Keratinocyte (primary cell): ENCODE measurements at regions not wholly inside any gene's neighbourhood (a gene's known extent, or its start where the extent isn't known, plus 50 kb on each side); places are given as distances from the start of the nearest gene placed in this dataset.

ENCODE experiments used
- DNase-seq: peaks from one replicate; pipeline ENCODE4 v3.0.0-alpha.2; 2011; ENCODE audit warnings: low read depth, missing footprints, low spot score
- FAIRE-seq: peaks from 2 replicates; lab custom pipeline; 2011; peaks lifted over from hg19 to GRCh38; lab: Jason Lieb, UNC
- H2AFZ ChIP-seq: 2 replicates; pipeline ENCODE4 v1.6.0; 2012; ENCODE audit warnings: low read length, control low read depth, inconsistent platforms; ENCODE audit not compliant: control insufficient read depth
- H3K27ac ChIP-seq: 2 replicates; pipeline ENCODE4 v1.5.1; 2011; ENCODE audit warnings: low read length; ENCODE audit not compliant: control insufficient read depth, insufficient read depth
- H3K27me3 ChIP-seq: 3 replicates; pipeline ENCODE4 v1.6.0; 2011; ENCODE audit warnings: low read length; ENCODE audit not compliant: control insufficient read depth, insufficient read depth; ENCODE audit errors: extremely low read depth
- H3K36me3 ChIP-seq, 2 experiments: 2 replicates in 1 of 2; 3 replicates in 1 of 2; pipeline ENCODE4 v1.5.1; 2011; ENCODE audit warnings: low read length in 2 of 2, mild to moderate bottlenecking in 1 of 2; ENCODE audit not compliant: control insufficient read depth in 2 of 2, insufficient read depth in 2 of 2; ENCODE audit errors: extremely low read depth in 1 of 2
- H3K4me1 ChIP-seq: 3 replicates; pipeline ENCODE4 v1.5.1; 2011; ENCODE audit warnings: low read length; ENCODE audit not compliant: control insufficient read depth, insufficient read depth; ENCODE audit errors: extremely low read depth
- H3K4me2 ChIP-seq: 3 replicates; pipeline ENCODE4 v1.6.0; 2011; ENCODE audit warnings: low read depth, low read length; ENCODE audit not compliant: control insufficient read depth, insufficient read depth; ENCODE audit errors: extremely low read depth
- H3K4me3 ChIP-seq, 3 experiments: fragments of 200-600 bp in 1 of 3; sonication (generic) in 1 of 3; 2 replicates in 2 of 3; 3 replicates in 1 of 3; pipeline ENCODE4 v1.5.1; 2011 to 2016; ENCODE audit warnings: low read length in 3 of 3, mild to moderate bottlenecking in 3 of 3, control low read depth in 2 of 3, inconsistent platforms in 1 of 3, low read depth in 1 of 3, mixed read lengths in 1 of 3, mixed run types in 1 of 3, moderate library complexity in 1 of 3; ENCODE audit not compliant: control insufficient read depth in 2 of 3, insufficient read depth in 2 of 3; ENCODE audit errors: extremely low read depth in 1 of 3
- H3K79me2 ChIP-seq: 2 replicates; pipeline ENCODE4 v1.6.0; 2012; ENCODE audit warnings: low read length; ENCODE audit not compliant: control insufficient read depth, insufficient read depth
- H3K9ac ChIP-seq: 3 replicates; pipeline ENCODE4 v1.6.0; 2011; ENCODE audit warnings: low read length; ENCODE audit not compliant: control insufficient read depth, insufficient read depth; ENCODE audit errors: extremely low read depth
- H3K9me1 ChIP-seq: 3 replicates; pipeline ENCODE4 v1.6.0; 2011; ENCODE audit warnings: low read length; ENCODE audit not compliant: control insufficient read depth, insufficient read depth; ENCODE audit errors: extremely low read depth
- H3K9me3 ChIP-seq: 2 replicates; pipeline ENCODE4 v1.5.1; 2012; ENCODE audit warnings: low read depth, low read length; ENCODE audit not compliant: control insufficient read depth
- H4K20me1 ChIP-seq: 3 replicates; pipeline ENCODE4 v1.6.0; 2011; ENCODE audit warnings: low read length; ENCODE audit not compliant: control insufficient read depth, insufficient read depth; ENCODE audit errors: extremely low read depth
- EZH2 ChIP-seq: IDR thresholded peaks from one replicate; pipeline ENCODE4 v1.6.1; 2012; ENCODE audit warnings: inconsistent platforms, mild to moderate bottlenecking, low read length, moderate library complexity
- dilution Hi-C: fragments of 300-500 bp; cut with MboI; formaldehyde crosslinking; loops from one replicate; pipeline ENCODE4 v1.7.0; 2020; ENCODE audit warnings: low sequenced_read_pairs; ENCODE audit not compliant: extremely low pct_ligation_motif_present
- TF ChIP-seq, protein P1 (sequence below), 3 experiments: IDR thresholded peaks in 1 of 3; conservative IDR thresholded peaks in 1 of 3; optimal IDR thresholded peaks in 1 of 3; 2 replicates in 2 of 3; 3 replicates in 1 of 3; pipeline versions ENCODE3 to v1.5.1; 2011; ENCODE audit warnings: low read length in 3 of 3, mild to moderate bottlenecking in 3 of 3, moderate library complexity in 2 of 3, control low read depth in 1 of 3, inconsistent platforms in 1 of 3; ENCODE audit not compliant: insufficient read depth in 2 of 3; ENCODE audit errors: extremely low read depth in 1 of 3

DNA sequence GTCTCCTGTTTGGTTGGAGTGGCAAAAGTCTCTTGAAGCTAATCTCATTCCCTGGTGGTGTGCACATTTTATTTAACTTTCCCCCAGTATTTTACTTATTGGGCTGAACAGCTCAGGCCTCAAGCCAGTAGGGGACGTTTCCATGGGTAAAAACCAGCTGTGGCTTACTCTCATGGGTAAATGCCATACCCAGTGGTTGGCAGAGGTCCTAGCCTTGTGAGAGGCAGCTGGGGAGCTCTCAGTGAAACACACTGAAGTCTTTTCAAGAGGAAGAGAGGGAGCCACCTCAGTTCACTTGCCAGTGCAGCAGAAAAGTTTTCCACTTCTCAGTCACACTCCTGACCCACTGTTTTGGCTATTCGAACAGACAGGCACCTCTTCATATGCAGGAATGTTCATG lies 1964.2 kb downstream of the ARAP2 start:
- no peaks in the 10 kb centered on the region for H3K9me1 ChIP-seq
- no peak overlapping the region for H3K9ac ChIP-seq
- no peaks in the 10 kb centered on the region for H3K79me2 ChIP-seq
- H3K4me1 ChIP-seq, result no peaks in the 10 kb centered on the region
- no peak overlapping the region for H2AFZ ChIP-seq
- H4K20me1 ChIP-seq, result no peaks in the 10 kb centered on the region
- no peak overlapping the region for H3K27ac ChIP-seq
- no peak for DNase-seq
- no peak for TF ChIP-seq EZH2
- TF ChIP-seq, protein P1, sequence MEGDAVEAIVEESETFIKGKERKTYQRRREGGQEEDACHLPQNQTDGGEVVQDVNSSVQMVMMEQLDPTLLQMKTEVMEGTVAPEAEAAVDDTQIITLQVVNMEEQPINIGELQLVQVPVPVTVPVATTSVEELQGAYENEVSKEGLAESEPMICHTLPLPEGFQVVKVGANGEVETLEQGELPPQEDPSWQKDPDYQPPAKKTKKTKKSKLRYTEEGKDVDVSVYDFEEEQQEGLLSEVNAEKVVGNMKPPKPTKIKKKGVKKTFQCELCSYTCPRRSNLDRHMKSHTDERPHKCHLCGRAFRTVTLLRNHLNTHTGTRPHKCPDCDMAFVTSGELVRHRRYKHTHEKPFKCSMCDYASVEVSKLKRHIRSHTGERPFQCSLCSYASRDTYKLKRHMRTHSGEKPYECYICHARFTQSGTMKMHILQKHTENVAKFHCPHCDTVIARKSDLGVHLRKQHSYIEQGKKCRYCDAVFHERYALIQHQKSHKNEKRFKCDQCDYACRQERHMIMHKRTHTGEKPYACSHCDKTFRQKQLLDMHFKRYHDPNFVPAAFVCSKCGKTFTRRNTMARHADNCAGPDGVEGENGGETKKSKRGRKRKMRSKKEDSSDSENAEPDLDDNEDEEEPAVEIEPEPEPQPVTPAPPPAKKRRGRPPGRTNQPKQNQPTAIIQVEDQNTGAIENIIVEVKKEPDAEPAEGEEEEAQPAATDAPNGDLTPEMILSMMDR (optimal IDR thresholded peaks at IDR 0.05 in 1 of 3, IDR thresholded peaks at IDR 0.05 in 1 of 3, conservative IDR thresholded peaks at IDR 0.05 in 1 of 3; ENCODE audit: extremely low read depth in 1 of 3, insufficient read depth in 2 of 3, low read length in 3 of 3), result no peak
- no peak for FAIRE-seq
- H3K36me3 ChIP-seq, result no peaks in the 10 kb centered on the region
- dilution Hi-C loops, result no loop called here
- H3K4me3 ChIP-seq, result no peak overlapping the region
- H3K27me3 ChIP-seq, result no peaks in the 10 kb centered on the region
- H3K4me2 ChIP-seq, result no peak overlapping the region
- H3K9me3 ChIP-seq, result no peaks in the 10 kb centered on the region

GRCh38 chr4:34281826-34282225 lies 1962.5 kb downstream of the ARAP2 start:
- H3K4me1 ChIP-seq, result no peaks in the 10 kb centered on the region
- H3K9ac ChIP-seq, result no peak overlapping the region
- TF ChIP-seq, protein P1 (optimal IDR thresholded peaks at IDR 0.05 in 1 of 3, IDR thresholded peaks at IDR 0.05 in 1 of 3, conservative IDR thresholded peaks at IDR 0.05 in 1 of 3; ENCODE audit: extremely low read depth in 1 of 3, insufficient read depth in 2 of 3, low read length in 3 of 3), result no peak
- H3K27ac ChIP-seq, result no peak overlapping the region
- no peaks in the 10 kb centered on the region for H3K79me2 ChIP-seq
- no peak for DNase-seq
- no peak overlapping the region for H3K4me3 ChIP-seq
- H3K9me3 ChIP-seq, result no peaks in the 10 kb centered on the region
- H3K4me2 ChIP-seq, result no peak overlapping the region
- dilution Hi-C loops, result no loop called here
- H3K36me3 ChIP-seq, result no peaks in the 10 kb centered on the region
- H3K27me3 ChIP-seq, result no peaks in the 10 kb centered on the region
- no peaks in the 10 kb centered on the region for H3K9me1 ChIP-seq
- H2AFZ ChIP-seq, result no peak overlapping the region
- no peaks in the 10 kb centered on the region for H4K20me1 ChIP-seq
- FAIRE-seq, result no peak
